H9 (cell line): ENCODE measurements at regions not wholly inside any gene's neighbourhood (a gene's known extent, or its start where the extent isn't known, plus 50 kb on each side); places are given as distances from the start of the nearest gene placed in this dataset.

Experiments used
- DNase-seq: peaks from one replicate; pipeline ENCODE4 v3.0.0-alpha.2; 2017
- H2AFZ ChIP-seq: one replicate; pipeline ENCODE4 v1.6.1; 2013; ENCODE audit warnings: mild to moderate bottlenecking, low read length, control low read depth, moderate library complexity
- H2AK5ac ChIP-seq: 2 replicates; pipeline ENCODE4 v1.6.1; 2013; ENCODE audit warnings: low read length, control low read depth, mixed read lengths; ENCODE audit not compliant: insufficient read length
- H2BK120ac ChIP-seq: one replicate; pipeline ENCODE4 v1.6.1; 2013; ENCODE audit warnings: low read depth, mild to moderate bottlenecking, low read length, control low read depth, inconsistent platforms; ENCODE audit not compliant: poor library complexity, severe bottlenecking
- H2BK12ac ChIP-seq: 2 replicates; pipeline ENCODE4 v1.6.1; 2013; ENCODE audit warnings: low read length, control low read depth, mixed read lengths, low read depth; ENCODE audit not compliant: insufficient read length
- H2BK15ac ChIP-seq: 2 replicates; pipeline ENCODE4 v1.6.1; 2013; ENCODE audit warnings: low read depth, low read length, control low read depth
- H2BK20ac ChIP-seq: one replicate; pipeline ENCODE4 v1.6.1; 2013; ENCODE audit warnings: low read depth, mild to moderate bottlenecking, low read length, control low read depth, inconsistent platforms; ENCODE audit not compliant: poor library complexity, severe bottlenecking
- H2BK5ac ChIP-seq: 2 replicates; pipeline ENCODE4 v1.6.1; 2013; ENCODE audit warnings: low read length, control low read depth, mixed read lengths; ENCODE audit not compliant: insufficient read length
- H3K14ac ChIP-seq: 2 replicates; pipeline ENCODE4 v1.6.1; 2013; ENCODE audit warnings: low read length, control low read depth; ENCODE audit not compliant: insufficient read depth
- H3K18ac ChIP-seq: 2 replicates; pipeline ENCODE4 v1.6.1; 2013; ENCODE audit warnings: low read depth, mild to moderate bottlenecking, mixed read lengths, low read length, control low read depth; ENCODE audit not compliant: insufficient read length
- H3K23ac ChIP-seq: 2 replicates; pipeline ENCODE4 v1.6.1; 2013; ENCODE audit warnings: low read length, control low read depth, mixed read lengths, low read depth; ENCODE audit not compliant: insufficient read length
- H3K23me2 ChIP-seq: 2 replicates; pipeline ENCODE4 v1.6.1; 2013; ENCODE audit warnings: low read depth, mild to moderate bottlenecking, mixed read lengths, low read length, control low read depth; ENCODE audit not compliant: insufficient read length, poor library complexity, severe bottlenecking
- H3K27ac ChIP-seq: 2 replicates; pipeline ENCODE4 v1.5.1; 2013; ENCODE audit warnings: low read length, control low read depth, mixed read lengths, low read depth; ENCODE audit not compliant: insufficient read length
- H3K27me3 ChIP-seq: 2 replicates; pipeline ENCODE4 v1.6.1; 2013; ENCODE audit warnings: low read length, control low read depth, inconsistent platforms; ENCODE audit not compliant: insufficient read depth
- H3K4ac ChIP-seq: 2 replicates; pipeline ENCODE4 v1.6.1; 2013; ENCODE audit warnings: low read depth, mild to moderate bottlenecking, control low read depth, inconsistent platforms, low read length, moderate library complexity
- H3K4me1 ChIP-seq: 2 replicates; pipeline ENCODE4 v1.6.1; 2013; ENCODE audit warnings: low read length, control low read depth, inconsistent platforms; ENCODE audit not compliant: insufficient read depth
- H3K4me2 ChIP-seq: 2 replicates; pipeline ENCODE4 v1.6.1; 2013; ENCODE audit warnings: low read length, control low read depth, mixed read lengths; ENCODE audit not compliant: insufficient read length, insufficient read depth
- H3K56ac ChIP-seq: 2 replicates; pipeline ENCODE4 v1.6.1; 2013; ENCODE audit warnings: low read depth, mild to moderate bottlenecking, mixed read lengths, low read length, control low read depth; ENCODE audit not compliant: insufficient read length
- H3K79me1 ChIP-seq: 2 replicates; pipeline ENCODE4 v1.6.1; 2013; ENCODE audit warnings: low read depth, mild to moderate bottlenecking, moderate library complexity, low read length, control low read depth, inconsistent platforms; ENCODE audit not compliant: insufficient read depth, poor library complexity, severe bottlenecking
- H3K79me2 ChIP-seq: 2 replicates; pipeline ENCODE4 v1.6.1; 2013; ENCODE audit warnings: low read length, control low read depth, inconsistent platforms; ENCODE audit not compliant: insufficient read depth
- H3K9ac ChIP-seq: 2 replicates; pipeline ENCODE4 v1.6.1; 2013; ENCODE audit warnings: low read length, control low read depth, mixed read lengths; ENCODE audit not compliant: insufficient read length; ENCODE audit errors: extremely low read depth
- H3K9me3 ChIP-seq: one replicate; pipeline ENCODE4 v1.6.1; 2013; ENCODE audit warnings: low read depth, low read length, inconsistent platforms; ENCODE audit not compliant: control insufficient read depth
- H3T11ph ChIP-seq: one replicate; pipeline ENCODE4 v1.6.1; 2013; ENCODE audit warnings: mild to moderate bottlenecking, low read length, control low read depth, inconsistent platforms
- H4K20me1 ChIP-seq: one replicate; pipeline ENCODE4 v1.6.1; 2013; ENCODE audit not compliant: control insufficient read depth, insufficient read length, insufficient read depth
- H4K5ac ChIP-seq: 2 replicates; pipeline ENCODE4 v1.6.1; 2013; ENCODE audit warnings: low read depth, mild to moderate bottlenecking, mixed read lengths, low read length, control low read depth; ENCODE audit not compliant: insufficient read length
- H4K8ac ChIP-seq: replicated peaks from 2 replicates; pipeline ENCODE4 v1.6.1; 2013; ENCODE audit warnings: low read length, control low read depth, mixed read lengths, low read depth; ENCODE audit not compliant: insufficient read length
- H4K91ac ChIP-seq: 2 replicates; pipeline ENCODE4 v1.6.1; 2013; ENCODE audit warnings: low read depth, mild to moderate bottlenecking, moderate library complexity, mixed read lengths, low read length, control low read depth; ENCODE audit not compliant: insufficient read length
- H3K27ac Mint-ChIP-seq, 3 experiments: 2 replicates in 2 of 3; 3 replicates in 1 of 3; pipeline ENCODE4 v1.8.0; 2020 to 2021; ENCODE audit warnings: mixed read lengths in 3 of 3, mild to moderate bottlenecking in 1 of 3, moderate library complexity in 1 of 3
- H3K27me3 Mint-ChIP-seq: 2 replicates; pipeline ENCODE4 v1.8.0; 2021; ENCODE audit warnings: low read depth, mild to moderate bottlenecking, moderate library complexity, mixed read lengths
- H3K36me3 Mint-ChIP-seq, 3 experiments: 2 replicates in 2 of 3; 3 replicates in 1 of 3; pipeline ENCODE4 v1.8.0; 2020 to 2021; ENCODE audit warnings: low read depth in 3 of 3, mixed read lengths in 3 of 3; ENCODE audit not compliant: insufficient read depth in 1 of 3
- H3K4me1 Mint-ChIP-seq, 2 experiments: 2 replicates each; pipeline ENCODE4 v1.8.0; 2020; ENCODE audit warnings: mixed read lengths in 2 of 2
- H3K4me3 Mint-ChIP-seq, 2 experiments: 2 replicates in 1 of 2; 3 replicates in 1 of 2; pipeline ENCODE4 v1.8.0; 2020 to 2021; ENCODE audit warnings: mild to moderate bottlenecking in 2 of 2, mixed read lengths in 2 of 2, moderate library complexity in 1 of 2
- H3K9me3 Mint-ChIP-seq, 2 experiments: 2 replicates in 1 of 2; 3 replicates in 1 of 2; pipeline ENCODE4 v1.8.0; 2020; ENCODE audit warnings: mild to moderate bottlenecking in 2 of 2, mixed read lengths in 2 of 2, moderate library complexity in 1 of 2
- CTCF ChIP-seq: fragments of 200-600 bp; sonication (generic); conservative IDR thresholded peaks from 3 replicates; pipeline ENCODE4 v1.8.0; 2021; ENCODE audit warnings: antibody characterized with exemption, mild to moderate bottlenecking
- WGBS: extraction: QIAGEN DNeasy Blood & Tissue Kit; methylation state at CpG from one replicate; pipeline ENCODE4 v1.1.7; 2013; ENCODE audit warnings: missing lambda C conversion rate, low lambda C conversion rate, mixed read lengths; ENCODE audit not compliant: insufficient read length; ENCODE audit errors: extremely low coverage; 5-methylcytosine and 5-hydroxymethylcytosine counted together

GRCh38 chr15:94972314-94972713 is 741.0 kb downstream of the MCTP2 start:
- DNase-seq = peak; percentile 27
- Histone ChIP-seq H3K9me3 (no peaks in the 10 kb centered on the region), H4K8ac (no peak overlapping the region), H3K4me2 (no peak overlapping the region), H4K20me1 (no peaks in the 10 kb centered on the region), H3K27me3 (no peaks in the 10 kb centered on the region), H4K5ac (no peak overlapping the region), H3K14ac (no peak overlapping the region), H2BK20ac (peak overlapping the region; percentile 75), H3K56ac (no peak overlapping the region), H4K91ac (no peak overlapping the region), H2BK15ac (no peak overlapping the region), H2BK12ac (no peak overlapping the region), H3K4me1 (no peaks in the 10 kb centered on the region), H2AFZ (peak overlapping the region; percentile 62), H3K4ac (no peak overlapping the region), H3K23me2 (no peaks in the 10 kb centered on the region), H3K27ac (no peak overlapping the region), H2BK120ac (no peak overlapping the region), H2BK5ac (no peak overlapping the region), H3K79me1 (no peaks in the 10 kb centered on the region), H2AK5ac (no peak overlapping the region), H3K23ac (no peak overlapping the region), H3K9ac (no peak overlapping the region), H3K79me2 (no peaks in the 10 kb centered on the region), H3K18ac (no peak overlapping the region), H3T11ph (no peak overlapping the region)
- Mint-ChIP-seq H3K9me3 (peaks cover 0 to 4% of the 10 kb centered on the region in 2 experiments; a peak in 1 of 5 replicates), H3K36me3 (peaks cover 0 to 4% (median 2%) of the 10 kb centered on the region in 3 experiments; a peak in 2 of 7 replicates), H3K27me3 (no peaks in the 10 kb centered on the region), H3K27ac (peak overlapping the region; percentile 34 to 66 (median 44); a peak in 4 of 7 replicates), H3K4me1 (peaks cover 12 to 13% of the 10 kb centered on the region in 2 experiments), H3K4me3 (no peak overlapping the region)
- no peak for TF ChIP-seq CTCF
- no CpG with 5 or more reads among the region's 2 CpGs for WGBS
